ENCODE measurements at regions not wholly inside any gene's neighbourhood (a gene's known extent, or its start where the extent isn't known, plus 50 kb on each side); places are given as distances from the start of the nearest gene placed in this dataset.

GRCh38 chr14:58703161-58703506 lies 65.4 kb downstream of the DACT1 start (continued):
- TF ChIP-seq TFAP4 (IDR thresholded peaks at IDR 0.05; ENCODE audit: borderline replicate concordance, low read depth) (no peak), DDIT3 (CRISPR knock-in tag; IDR thresholded peaks at IDR 0.05) (no peak)

GRCh38 chr14:58705066-58705465 lies 67.3 kb downstream of the DACT1 start:
- POLR2A ChIA-PET: no interaction called here
- no peak for FAIRE-seq
- Histone ChIP-seq H3K4me2 (ENCODE audit: low read depth, low read length) (no peak overlapping the region), H3K9ac (ENCODE audit: insufficient read depth, low read depth, low read length) (no peak overlapping the region), H3K79me2 (ENCODE audit: insufficient read depth, low read length) (no peaks in the 10 kb centered on the region), H4K20me1 (ENCODE audit: insufficient read depth, low read length) (no peaks in the 10 kb centered on the region), H3K27ac (ENCODE audit: extremely low read length, insufficient read depth, low read length) (no peak overlapping the region), H2AFZ (ENCODE audit: low read length) (no peak overlapping the region), H3K27me3 (ENCODE audit: control insufficient read depth in 1 of 2, insufficient read depth in 2 of 2, low read length in 2 of 2) (no peaks in the 10 kb centered on the region), H3K9me3 (ENCODE audit: low read length) (no peaks in the 10 kb centered on the region), H3K4me3 (replicated peaks in 1 of 3; ENCODE audit: insufficient read depth in 1 of 3, low read depth in 2 of 3, low read length in 3 of 3) (no peak overlapping the region), H3K36me3 (replicated peaks in 1 of 2; ENCODE audit: control insufficient read depth in 1 of 2, insufficient read depth in 2 of 2, low read length in 2 of 2) (no peaks in the 10 kb centered on the region), H3K4me1 (ENCODE audit: insufficient read depth, low read length) (no peaks in the 10 kb centered on the region)
- no peak for DNase-seq (ENCODE audit: low spot score)
- ATAC-seq: no peak
- intact Hi-C loops (cut with micrococcal nuclease; ENCODE audit: unreplicated experiment): no loop called here
- 6% methylated on average over 2 of the region's 2 CpGs for WGBS (ENCODE audit: low lambda C conversion rate)
- BruUV-seq (replicated peaks): no TSS peak
- CTCF ChIA-PET (ENCODE audit: low intra/inter-chr PET ratio, low total read pairs): no interaction called here
- in situ Hi-C loops (cut with HindIII; ENCODE audit: extremely low pct_ligation_motif_present, low pct_unique_long_range_greater_than_20kb): no loop called here
- TF ChIP-seq MAX (IDR thresholded peaks at IDR 0.05) (no peak), TGIF2 (CRISPR knock-in tag; IDR thresholded peaks at IDR 0.05) (no peak), ZNF512B (CRISPR knock-in tag; IDR thresholded peaks at IDR 0.05; ENCODE audit: borderline replicate concordance) (no peak), REXO4 (CRISPR knock-in tag; IDR thresholded peaks at IDR 0.05; ENCODE audit: borderline replicate concordance) (no peak), SIN3A (IDR thresholded peaks at IDR 0.05; ENCODE audit: borderline replicate concordance, low read depth, low read length) (no peak)
- TF ChIP-seq, protein P1, sequence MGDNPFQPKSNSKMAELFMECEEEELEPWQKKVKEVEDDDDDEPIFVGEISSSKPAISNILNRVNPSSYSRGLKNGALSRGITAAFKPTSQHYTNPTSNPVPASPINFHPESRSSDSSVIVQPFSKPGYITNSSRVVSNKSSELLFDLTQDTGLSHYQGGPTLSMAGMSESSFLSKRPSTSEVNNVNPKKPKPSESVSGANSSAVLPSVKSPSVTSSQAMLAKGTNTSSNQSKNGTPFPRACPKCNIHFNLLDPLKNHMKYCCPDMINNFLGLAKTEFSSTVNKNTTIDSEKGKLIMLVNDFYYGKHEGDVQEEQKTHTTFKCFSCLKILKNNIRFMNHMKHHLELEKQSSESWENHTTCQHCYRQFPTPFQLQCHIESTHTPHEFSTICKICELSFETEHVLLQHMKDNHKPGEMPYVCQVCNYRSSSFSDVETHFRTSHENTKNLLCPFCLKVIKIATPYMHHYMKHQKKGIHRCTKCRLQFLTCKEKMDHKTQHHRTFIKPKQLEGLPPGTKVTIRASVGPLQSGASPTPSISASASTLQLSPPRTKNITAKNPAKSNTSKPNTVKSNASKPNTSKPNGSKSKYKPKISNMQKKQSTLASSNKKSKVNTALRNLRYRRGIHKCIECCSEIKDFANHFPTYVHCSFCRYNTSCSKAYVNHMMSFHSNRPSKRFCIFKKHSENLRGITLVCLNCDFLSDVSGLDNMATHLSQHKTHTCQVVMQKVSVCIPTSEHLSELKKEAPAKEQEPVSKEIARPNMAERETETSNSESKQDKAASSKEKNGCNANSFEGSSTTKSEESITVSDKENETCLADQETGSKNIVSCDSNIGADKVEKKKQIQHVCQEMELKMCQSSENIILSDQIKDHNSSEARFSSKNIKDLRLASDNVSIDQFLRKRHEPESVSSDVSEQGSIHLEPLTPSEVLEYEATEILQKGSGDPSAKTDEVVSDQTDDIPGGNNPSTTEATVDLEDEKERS (CRISPR knock-in tag; IDR thresholded peaks at IDR 0.05): no peak
- TF ChIP-seq, protein P2, sequence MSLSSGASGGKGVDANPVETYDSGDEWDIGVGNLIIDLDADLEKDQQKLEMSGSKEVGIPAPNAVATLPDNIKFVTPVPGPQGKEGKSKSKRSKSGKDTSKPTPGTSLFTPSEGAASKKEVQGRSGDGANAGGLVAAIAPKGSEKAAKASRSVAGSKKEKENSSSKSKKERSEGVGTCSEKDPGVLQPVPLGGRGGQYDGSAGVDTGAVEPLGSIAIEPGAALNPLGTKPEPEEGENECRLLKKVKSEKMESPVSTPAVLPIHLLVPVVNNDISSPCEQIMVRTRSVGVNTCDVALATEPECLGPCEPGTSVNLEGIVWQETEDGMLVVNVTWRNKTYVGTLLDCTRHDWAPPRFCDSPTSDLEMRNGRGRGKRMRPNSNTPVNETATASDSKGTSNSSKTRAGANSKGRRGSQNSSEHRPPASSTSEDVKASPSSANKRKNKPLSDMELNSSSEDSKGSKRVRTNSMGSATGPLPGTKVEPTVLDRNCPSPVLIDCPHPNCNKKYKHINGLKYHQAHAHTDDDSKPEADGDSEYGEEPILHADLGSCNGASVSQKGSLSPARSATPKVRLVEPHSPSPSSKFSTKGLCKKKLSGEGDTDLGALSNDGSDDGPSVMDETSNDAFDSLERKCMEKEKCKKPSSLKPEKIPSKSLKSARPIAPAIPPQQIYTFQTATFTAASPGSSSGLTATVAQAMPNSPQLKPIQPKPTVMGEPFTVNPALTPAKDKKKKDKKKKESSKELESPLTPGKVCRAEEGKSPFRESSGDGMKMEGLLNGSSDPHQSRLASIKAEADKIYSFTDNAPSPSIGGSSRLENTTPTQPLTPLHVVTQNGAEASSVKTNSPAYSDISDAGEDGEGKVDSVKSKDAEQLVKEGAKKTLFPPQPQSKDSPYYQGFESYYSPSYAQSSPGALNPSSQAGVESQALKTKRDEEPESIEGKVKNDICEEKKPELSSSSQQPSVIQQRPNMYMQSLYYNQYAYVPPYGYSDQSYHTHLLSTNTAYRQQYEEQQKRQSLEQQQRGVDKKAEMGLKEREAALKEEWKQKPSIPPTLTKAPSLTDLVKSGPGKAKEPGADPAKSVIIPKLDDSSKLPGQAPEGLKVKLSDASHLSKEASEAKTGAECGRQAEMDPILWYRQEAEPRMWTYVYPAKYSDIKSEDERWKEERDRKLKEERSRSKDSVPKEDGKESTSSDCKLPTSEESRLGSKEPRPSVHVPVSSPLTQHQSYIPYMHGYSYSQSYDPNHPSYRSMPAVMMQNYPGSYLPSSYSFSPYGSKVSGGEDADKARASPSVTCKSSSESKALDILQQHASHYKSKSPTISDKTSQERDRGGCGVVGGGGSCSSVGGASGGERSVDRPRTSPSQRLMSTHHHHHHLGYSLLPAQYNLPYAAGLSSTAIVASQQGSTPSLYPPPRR (CRISPR knock-in tag; IDR thresholded peaks at IDR 0.05; ENCODE audit: borderline replicate concordance): no peak

Measured in HepG2 (cell line).